CD4-positive, alpha-beta T cell (primary cell): ENCODE measurements at regions not wholly inside any gene's neighbourhood (a gene's known extent, or its start where the extent isn't known, plus 50 kb on each side); places are given as distances from the start of the nearest gene placed in this dataset.

Experiments
- ATAC-seq: fragments of 200-7000 bp; cut with Tn5 transposase; one replicate; pipeline ENCODE4 v1.10.0; 2022; ENCODE audit warnings: mild to moderate bottlenecking; ENCODE audit not compliant: poor library complexity
- CTCF ChIA-PET: fragments of 350-600 bp; sonication (Branson Sonifier 250); formaldehyde crosslinking; loops from one replicate; lab custom pipeline; 2021; ENCODE audit warnings: antibody characterized with exemption, inconsistent platforms; lab: Charles Lee
- POLR2A ChIA-PET: fragments of 350-600 bp; sonication (Branson Sonifier 250); formaldehyde crosslinking; loops from one replicate; lab custom pipeline; 2021; ENCODE audit warnings: antibody characterized with exemption, inconsistent platforms; lab: Charles Lee
- DNase-seq, 14 experiments: peaks; one replicate each; pipeline ENCODE4 v3.0.0-alpha.2; 2013 to 2020; ENCODE audit warnings: mixed read lengths in 2 of 14
- H3K27ac ChIP-seq, 2 donors: one replicate each; pipeline versions ENCODE4 v1.5.1 to v1.7.0; 2013; ENCODE audit warnings: low read length in 2 of 2, low read depth in 1 of 2, mild to moderate bottlenecking in 1 of 2
- H3K27me3 ChIP-seq, 2 experiments: 1 replicate in 1 of 2; 2 replicates in 1 of 2; pipeline versions ENCODE4 v1.6.1 to v1.7.0; 2013; ENCODE audit warnings: low read length in 2 of 2, control low read depth in 1 of 2, mild to moderate bottlenecking in 1 of 2, moderate library complexity in 1 of 2; ENCODE audit not compliant: insufficient read depth in 2 of 2, control insufficient read depth in 1 of 2
- H3K36me3 ChIP-seq: one replicate; pipeline ENCODE4 v1.6.1; 2013; ENCODE audit warnings: low read length, control low read depth; ENCODE audit not compliant: insufficient read depth
- H3K4me1 ChIP-seq: one replicate; pipeline ENCODE4 v1.6.1; 2013; ENCODE audit warnings: low read length, control low read depth; ENCODE audit not compliant: insufficient read depth
- H3K4me3 ChIP-seq: one replicate; pipeline ENCODE4 v1.5.1; 2013; ENCODE audit warnings: mild to moderate bottlenecking, low read length, moderate library complexity
- H3K9me3 ChIP-seq, 2 experiments: 1 replicate in 1 of 2; 2 replicates in 1 of 2; pipeline versions ENCODE4 v1.6.1 to v1.7.0; 2013; ENCODE audit warnings: low read length in 2 of 2, mild to moderate bottlenecking in 2 of 2, control low read depth in 1 of 2, moderate library complexity in 1 of 2; ENCODE audit not compliant: control insufficient read depth in 1 of 2, insufficient read depth in 1 of 2
- H3K27ac Mint-ChIP-seq: one replicate; pipeline ENCODE4 v1.8.0; 2020; ENCODE audit warnings: mixed read lengths
- H3K27me3 Mint-ChIP-seq: one replicate; pipeline ENCODE4 v1.8.0; 2021; ENCODE audit warnings: mixed read lengths
- H3K36me3 Mint-ChIP-seq: one replicate; pipeline ENCODE4 v1.8.0; 2021; ENCODE audit warnings: low read depth, mixed read lengths
- H3K4me1 Mint-ChIP-seq: one replicate; pipeline ENCODE4 v1.8.0; 2021; ENCODE audit warnings: low read depth, mixed read lengths
- H3K4me3 Mint-ChIP-seq: one replicate; pipeline ENCODE4 v1.8.0; 2020; ENCODE audit warnings: mild to moderate bottlenecking, mixed read lengths
- H3K9me3 Mint-ChIP-seq: one replicate; pipeline ENCODE4 v1.8.0; 2020; ENCODE audit warnings: mixed read lengths
- intact Hi-C, 2 experiments: fragments of 100-400 bp; cut with DNase I in 1 of 2; cut with micrococcal nuclease in 1 of 2; formaldehyde crosslinking; loops; one replicate each; pipeline versions ENCODE4 v1.15.1 to v1.9.0; 2023 to 2025; cut with DNase I, micrococcal nuclease
- TF ChIP-seq, protein P1 (sequence below): fragments of 200-600 bp; IDR thresholded peaks from one replicate; pipeline ENCODE4 v1.8.0; 2022; ENCODE audit warnings: antibody characterized with exemption, mild to moderate bottlenecking

DNA sequence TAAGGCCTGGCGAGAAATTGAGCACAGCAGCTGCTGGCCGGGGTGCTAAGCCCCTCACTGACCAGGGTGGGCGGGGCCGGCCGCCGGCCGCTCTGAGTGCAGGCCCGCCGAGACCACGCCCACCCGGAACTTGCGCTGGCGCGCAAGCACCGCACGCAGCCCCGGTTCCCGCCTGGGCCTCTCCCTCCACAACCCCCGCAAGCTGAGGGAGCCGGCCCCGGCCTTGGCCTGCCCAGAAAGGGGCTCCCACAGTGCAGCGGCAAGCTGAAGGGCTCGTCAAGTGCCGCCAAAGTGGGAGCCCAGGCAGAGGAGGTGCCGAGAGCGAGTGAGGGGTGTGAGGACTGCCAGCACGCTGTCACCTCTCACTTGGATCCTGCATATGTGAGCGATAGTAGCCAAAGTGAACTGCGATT, 251.2 kb downstream of the GJA1 start:
- ATAC-seq, result no peak
- TF ChIP-seq, protein P1, sequence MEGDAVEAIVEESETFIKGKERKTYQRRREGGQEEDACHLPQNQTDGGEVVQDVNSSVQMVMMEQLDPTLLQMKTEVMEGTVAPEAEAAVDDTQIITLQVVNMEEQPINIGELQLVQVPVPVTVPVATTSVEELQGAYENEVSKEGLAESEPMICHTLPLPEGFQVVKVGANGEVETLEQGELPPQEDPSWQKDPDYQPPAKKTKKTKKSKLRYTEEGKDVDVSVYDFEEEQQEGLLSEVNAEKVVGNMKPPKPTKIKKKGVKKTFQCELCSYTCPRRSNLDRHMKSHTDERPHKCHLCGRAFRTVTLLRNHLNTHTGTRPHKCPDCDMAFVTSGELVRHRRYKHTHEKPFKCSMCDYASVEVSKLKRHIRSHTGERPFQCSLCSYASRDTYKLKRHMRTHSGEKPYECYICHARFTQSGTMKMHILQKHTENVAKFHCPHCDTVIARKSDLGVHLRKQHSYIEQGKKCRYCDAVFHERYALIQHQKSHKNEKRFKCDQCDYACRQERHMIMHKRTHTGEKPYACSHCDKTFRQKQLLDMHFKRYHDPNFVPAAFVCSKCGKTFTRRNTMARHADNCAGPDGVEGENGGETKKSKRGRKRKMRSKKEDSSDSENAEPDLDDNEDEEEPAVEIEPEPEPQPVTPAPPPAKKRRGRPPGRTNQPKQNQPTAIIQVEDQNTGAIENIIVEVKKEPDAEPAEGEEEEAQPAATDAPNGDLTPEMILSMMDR, result no peak
- POLR2A ChIA-PET, result no interaction called here

DNA sequence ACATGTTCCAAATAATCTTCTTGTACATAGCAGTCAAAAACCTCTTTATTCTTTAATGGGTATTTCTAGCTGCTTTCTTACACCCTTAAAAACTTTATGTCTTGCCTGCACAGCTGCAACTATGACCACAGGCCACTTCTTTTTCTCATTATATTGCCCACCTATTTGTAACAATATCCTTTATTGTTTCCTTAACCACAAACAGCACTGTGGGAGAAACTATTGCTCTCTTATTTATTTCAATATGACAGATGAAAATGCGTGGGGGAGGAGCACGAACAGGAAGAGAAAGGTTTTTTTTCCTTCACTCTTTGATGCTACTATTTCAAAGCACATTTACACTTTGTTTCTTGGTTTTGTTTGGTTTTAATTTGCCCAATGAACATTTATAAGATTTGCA, 253.5 kb downstream of the GJA1 start:
- no peak overlapping the region for H3K27ac ChIP-seq
- intact Hi-C loops, result no loop called here
- H3K27me3 ChIP-seq, result no peaks in the 10 kb centered on the region
- no peaks in the 10 kb centered on the region for H3K27me3 Mint-ChIP-seq
- H3K9me3 Mint-ChIP-seq, result no peaks in the 10 kb centered on the region
- TF ChIP-seq, protein P1, result no peak
- H3K36me3 Mint-ChIP-seq, result no peaks in the 10 kb centered on the region
- no peaks in the 10 kb centered on the region for H3K4me1 ChIP-seq
- H3K4me3 ChIP-seq, result no peak overlapping the region
- H3K36me3 ChIP-seq, result no peaks in the 10 kb centered on the region
- peak overlapping the region; percentile 63 for H3K27ac Mint-ChIP-seq
- peaks cover 0 to 8% of the 10 kb centered on the region in 2 experiments for H3K9me3 ChIP-seq
- H3K4me1 Mint-ChIP-seq, result peaks cover 26% of the 10 kb centered on the region
- peak in 2 of 14 experiments; percentile 5 to 7 for DNase-seq
- ChIA-PET CTCF (no interaction called here), POLR2A (interaction anchor here (0.8 kb wide), 1 partner anchor 38 kb away, joined by 3 read pairs; no protein-coding TSS in a partner anchor)
- H3K4me3 Mint-ChIP-seq, result peak overlapping the region; percentile 55
- ATAC-seq, result no peak

More for the DNA sequence above, 251.2 kb downstream of the GJA1 start:
- no peaks in the 10 kb centered on the region for H3K36me3 ChIP-seq
- H3K27ac Mint-ChIP-seq, result no peak overlapping the region
- no peaks in the 10 kb centered on the region for H3K9me3 Mint-ChIP-seq
- H3K27ac ChIP-seq, result no peak overlapping the region
- CTCF ChIA-PET, result no interaction called here
- intact Hi-C loops, result no loop called here
- peaks cover 26% of the 10 kb centered on the region for H3K4me1 Mint-ChIP-seq
- no peaks in the 10 kb centered on the region for H3K36me3 Mint-ChIP-seq
- DNase-seq, result peak in 3 of 14 experiments; percentile 8 to 33 (median 10)
- H3K9me3 ChIP-seq, result peaks cover 0 to 15% of the 10 kb centered on the region in 2 experiments
- no peaks in the 10 kb centered on the region for H3K27me3 ChIP-seq
- no peaks in the 10 kb centered on the region for H3K27me3 Mint-ChIP-seq
- H3K4me1 ChIP-seq, result no peaks in the 10 kb centered on the region
- H3K4me3 Mint-ChIP-seq, result no peak overlapping the region
- H3K4me3 ChIP-seq, result no peak overlapping the region

DNA sequence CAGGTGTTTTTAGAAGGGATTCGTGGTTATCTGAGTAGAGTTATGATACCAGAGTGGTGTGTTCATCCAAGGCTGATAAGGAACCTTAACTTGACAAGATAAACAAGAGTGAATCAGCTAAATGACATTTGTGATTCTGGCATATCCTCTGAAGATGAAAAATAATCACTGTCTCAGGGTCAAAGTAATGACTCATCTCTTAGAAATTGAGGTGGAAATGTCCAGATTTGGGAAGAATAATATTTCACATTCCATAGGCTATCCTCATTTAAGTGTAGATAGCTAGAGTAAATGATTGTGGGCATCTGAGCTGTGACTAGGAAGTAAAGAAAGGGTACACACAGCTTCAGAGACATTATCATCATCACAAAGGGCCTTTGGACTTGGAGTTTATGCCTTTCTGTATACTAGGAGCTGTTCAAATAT, 255.7 kb downstream of the GJA1 start:
- no peaks in the 10 kb centered on the region for H3K27me3 ChIP-seq
- TF ChIP-seq, protein P1, result no peak
- no peaks in the 10 kb centered on the region for H3K9me3 Mint-ChIP-seq
- peaks cover 0 to 8% of the 10 kb centered on the region in 2 experiments for H3K9me3 ChIP-seq
- H3K4me1 Mint-ChIP-seq, result peaks cover 26% of the 10 kb centered on the region
- H3K4me3 Mint-ChIP-seq, result no peak overlapping the region
- POLR2A ChIA-PET, result no interaction called here
- H3K4me3 ChIP-seq, result no peak overlapping the region
- no peaks in the 10 kb centered on the region for H3K4me1 ChIP-seq
- H3K27ac Mint-ChIP-seq, result no peak overlapping the region
- H3K36me3 Mint-ChIP-seq, result no peaks in the 10 kb centered on the region
- DNase-seq, result no peak
- ATAC-seq, result no peak
- H3K36me3 ChIP-seq, result no peaks in the 10 kb centered on the region
- CTCF ChIA-PET, result no interaction called here
- intact Hi-C loops, result no loop called here
- H3K27me3 Mint-ChIP-seq, result no peaks in the 10 kb centered on the region
- no peak overlapping the region for H3K27ac ChIP-seq
